ENCODE measurements at regions not wholly inside any gene's neighbourhood (a gene's known extent, or its start where the extent isn't known, plus 50 kb on each side); places are given as distances from the start of the nearest gene placed in this dataset.

GRCh38 chr5:20694121-20694520 lies 706.1 kb upstream of the CDH18 start:
- no peak for TF ChIP-seq SPI1 (IDR thresholded peaks at IDR 0.05; ENCODE audit: low read depth, low read length)
- DNase-seq (ENCODE audit: insufficient read length, low spot score), result no peak
- no peak for FAIRE-seq

- DNase-seq (ENCODE audit: insufficient read length, low spot score) (no peak), FAIRE-seq (no peak)
These were observed 704.9 kb upstream of the CDH18 start for GRCh38 chr5:20692913-20693312.

GRCh38 chr5:20683241-20683940 lies 695.4 kb upstream of the CDH18 start:
- no peak for FAIRE-seq
- TF ChIP-seq SPI1 (IDR thresholded peaks at IDR 0.05; ENCODE audit: low read depth, low read length) (no peak), POLR2A (IDR thresholded peaks at IDR 0.05; ENCODE audit: low read depth, low read length) (no peak), POLR2AphosphoS5 (IDR thresholded peaks at IDR 0.05; ENCODE audit: low read depth, low read length) (no peak), PAX5 (IDR thresholded peaks at IDR 0.05; ENCODE audit: insufficient read depth, low read length, severe bottlenecking) (no peak), POU2F2 (IDR thresholded peaks at IDR 0.05; ENCODE audit: low read depth, low read length) (no peak), TAF1 (IDR thresholded peaks at IDR 0.05; ENCODE audit: low read depth, low read length) (no peak)
- DNase-seq (ENCODE audit: insufficient read length, low spot score), result no peak

More at GRCh38 chr5:20692913-20693312, 704.9 kb upstream of the CDH18 start:
- TF ChIP-seq SPI1 (IDR thresholded peaks at IDR 0.05; ENCODE audit: low read depth, low read length) (no peak), TAF1 (IDR thresholded peaks at IDR 0.05; ENCODE audit: low read depth, low read length) (no peak), POU2F2 (IDR thresholded peaks at IDR 0.05; ENCODE audit: low read depth, low read length) (no peak), POLR2AphosphoS5 (IDR thresholded peaks at IDR 0.05; ENCODE audit: low read depth, low read length) (no peak), POLR2A (IDR thresholded peaks at IDR 0.05; ENCODE audit: low read depth, low read length) (no peak), PAX5 (IDR thresholded peaks at IDR 0.05; ENCODE audit: insufficient read depth, low read length, severe bottlenecking) (no peak)

- FAIRE-seq (no peak), DNase-seq (ENCODE audit: insufficient read length, low spot score) (no peak)
- no peak for TF ChIP-seq POLR2A (IDR thresholded peaks at IDR 0.05; ENCODE audit: low read depth, low read length)
These were observed 692.8 kb upstream of the CDH18 start for GRCh38 chr5:20680718-20681302.

- TF ChIP-seq POU2F2 (IDR thresholded peaks at IDR 0.05; ENCODE audit: low read depth, low read length) (no peak), TAF1 (IDR thresholded peaks at IDR 0.05; ENCODE audit: low read depth, low read length) (no peak), POLR2AphosphoS5 (IDR thresholded peaks at IDR 0.05; ENCODE audit: low read depth, low read length) (no peak), PAX5 (IDR thresholded peaks at IDR 0.05; ENCODE audit: insufficient read depth, low read length, severe bottlenecking) (no peak), POLR2A (IDR thresholded peaks at IDR 0.05; ENCODE audit: low read depth, low read length) (no peak), SPI1 (IDR thresholded peaks at IDR 0.05; ENCODE audit: low read depth, low read length) (no peak)
- FAIRE-seq, result no peak
- no peak for DNase-seq (ENCODE audit: insufficient read length, low spot score)
These were observed 690.9 kb upstream of the CDH18 start for GRCh38 chr5:20678814-20679298.

- no peak for TF ChIP-seq SPI1 (IDR thresholded peaks at IDR 0.05; ENCODE audit: low read depth, low read length)
- TF ChIP-seq POLR2AphosphoS5 (IDR thresholded peaks at IDR 0.05; ENCODE audit: low read depth, low read length), result no peak
- TF ChIP-seq POU2F2 (IDR thresholded peaks at IDR 0.05; ENCODE audit: low read depth, low read length), result no peak
- TF ChIP-seq TAF1 (IDR thresholded peaks at IDR 0.05; ENCODE audit: low read depth, low read length), result no peak
- TF ChIP-seq POLR2A (IDR thresholded peaks at IDR 0.05; ENCODE audit: low read depth, low read length), result no peak
- no peak for TF ChIP-seq PAX5 (IDR thresholded peaks at IDR 0.05; ENCODE audit: insufficient read depth, low read length, severe bottlenecking)
- DNase-seq (ENCODE audit: insufficient read length, low spot score), result no peak
- FAIRE-seq, result no peak
These were observed 690.4 kb upstream of the CDH18 start for GRCh38 chr5:20678386-20678785.

GRCh38 chr5:20660588-20660987 lies 672.6 kb upstream of the CDH18 start:
- TF ChIP-seq TAF1 (IDR thresholded peaks at IDR 0.05; ENCODE audit: low read depth, low read length) (no peak), PAX5 (IDR thresholded peaks at IDR 0.05; ENCODE audit: insufficient read depth, low read length, severe bottlenecking) (no peak), POLR2AphosphoS5 (IDR thresholded peaks at IDR 0.05; ENCODE audit: low read depth, low read length) (no peak), POU2F2 (IDR thresholded peaks at IDR 0.05; ENCODE audit: low read depth, low read length) (no peak), SPI1 (IDR thresholded peaks at IDR 0.05; ENCODE audit: low read depth, low read length) (no peak), POLR2A (IDR thresholded peaks at IDR 0.05; ENCODE audit: low read depth, low read length) (no peak)
- FAIRE-seq (no peak), DNase-seq (ENCODE audit: insufficient read length, low spot score) (no peak)

- no peak for DNase-seq (ENCODE audit: insufficient read length, low spot score)
- TF ChIP-seq TAF1 (IDR thresholded peaks at IDR 0.05; ENCODE audit: low read depth, low read length) (no peak), POU2F2 (IDR thresholded peaks at IDR 0.05; ENCODE audit: low read depth, low read length) (no peak), PAX5 (IDR thresholded peaks at IDR 0.05; ENCODE audit: insufficient read depth, low read length, severe bottlenecking) (no peak), POLR2A (IDR thresholded peaks at IDR 0.05; ENCODE audit: low read depth, low read length) (no peak), POLR2AphosphoS5 (IDR thresholded peaks at IDR 0.05; ENCODE audit: low read depth, low read length) (no peak), SPI1 (IDR thresholded peaks at IDR 0.05; ENCODE audit: low read depth, low read length) (no peak)
- FAIRE-seq, result no peak
These were observed 668.3 kb upstream of the CDH18 start for GRCh38 chr5:20656262-20656661.

- TF ChIP-seq PAX5 (IDR thresholded peaks at IDR 0.05; ENCODE audit: insufficient read depth, low read length, severe bottlenecking), result no peak
- no peak for TF ChIP-seq TAF1 (IDR thresholded peaks at IDR 0.05; ENCODE audit: low read depth, low read length)
- no peak for TF ChIP-seq SPI1 (IDR thresholded peaks at IDR 0.05; ENCODE audit: low read depth, low read length)
- no peak for TF ChIP-seq POLR2A (IDR thresholded peaks at IDR 0.05; ENCODE audit: low read depth, low read length)
- no peak for TF ChIP-seq POU2F2 (IDR thresholded peaks at IDR 0.05; ENCODE audit: low read depth, low read length)
- TF ChIP-seq POLR2AphosphoS5 (IDR thresholded peaks at IDR 0.05; ENCODE audit: low read depth, low read length), result no peak
- no peak for DNase-seq (ENCODE audit: insufficient read length, low spot score)
- no peak for FAIRE-seq
These were observed 667.2 kb upstream of the CDH18 start for GRCh38 chr5:20655211-20655610.

GRCh38 chr5:20654746-20655145 lies 666.7 kb upstream of the CDH18 start:
- FAIRE-seq, result no peak
- TF ChIP-seq SPI1 (IDR thresholded peaks at IDR 0.05; ENCODE audit: low read depth, low read length), result no peak
- DNase-seq (ENCODE audit: insufficient read length, low spot score), result no peak

Measured in GM12891 (cell line).